ENCODE measurements at regions not wholly inside any gene's neighbourhood (a gene's known extent, or its start where the extent isn't known, plus 50 kb on each side); places are given as distances from the start of the nearest gene placed in this dataset.

GRCh38 chr2:138435701-138436100, 65.9 kb upstream of the SPOPL start:
- Histone ChIP-seq H3K4me1 (ENCODE audit: insufficient read depth, low read length) (no peaks in the 10 kb centered on the region), H3K36me3 (ENCODE audit: insufficient read depth, low read depth, low read length) (no peaks in the 10 kb centered on the region), H3K27ac (ENCODE audit: low read length) (no peak overlapping the region), H3K27me3 (ENCODE audit: insufficient read depth, low read length) (no peaks in the 10 kb centered on the region), H3K4me3 (ENCODE audit: low read length) (no peak overlapping the region), H3K9me3 (ENCODE audit: insufficient read depth, low read depth, low read length) (no peaks in the 10 kb centered on the region), H3K9ac (ENCODE audit: low read depth, low read length) (no peak overlapping the region)

DNA sequence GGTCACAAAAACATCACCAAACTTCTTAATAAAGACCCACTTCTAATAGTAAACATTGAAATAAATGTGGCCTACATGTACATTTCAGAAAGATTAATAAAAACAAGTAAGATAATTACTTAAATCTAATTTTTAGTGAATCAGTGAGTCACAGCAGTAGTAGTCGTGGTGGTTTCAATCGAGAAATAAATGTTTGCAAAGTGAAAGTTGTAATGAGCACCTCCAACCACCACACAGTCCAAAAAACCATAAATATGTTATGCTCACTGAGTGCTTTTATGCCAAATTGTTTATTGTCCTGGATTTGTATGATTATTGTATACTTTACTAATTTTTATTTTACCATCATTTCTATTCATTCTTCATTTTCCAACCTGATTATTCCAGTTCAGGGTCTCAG, 61.8 kb upstream of the SPOPL start:
- Histone ChIP-seq H3K9me3 (ENCODE audit: insufficient read depth, low read depth, low read length) (no peaks in the 10 kb centered on the region), H3K4me1 (ENCODE audit: insufficient read depth, low read length) (no peaks in the 10 kb centered on the region), H3K27ac (ENCODE audit: low read length) (no peak overlapping the region), H3K27me3 (ENCODE audit: insufficient read depth, low read length) (no peaks in the 10 kb centered on the region), H3K4me3 (ENCODE audit: low read length) (no peak overlapping the region), H3K9ac (ENCODE audit: low read depth, low read length) (no peak overlapping the region), H3K36me3 (ENCODE audit: insufficient read depth, low read depth, low read length) (no peaks in the 10 kb centered on the region)

DNA sequence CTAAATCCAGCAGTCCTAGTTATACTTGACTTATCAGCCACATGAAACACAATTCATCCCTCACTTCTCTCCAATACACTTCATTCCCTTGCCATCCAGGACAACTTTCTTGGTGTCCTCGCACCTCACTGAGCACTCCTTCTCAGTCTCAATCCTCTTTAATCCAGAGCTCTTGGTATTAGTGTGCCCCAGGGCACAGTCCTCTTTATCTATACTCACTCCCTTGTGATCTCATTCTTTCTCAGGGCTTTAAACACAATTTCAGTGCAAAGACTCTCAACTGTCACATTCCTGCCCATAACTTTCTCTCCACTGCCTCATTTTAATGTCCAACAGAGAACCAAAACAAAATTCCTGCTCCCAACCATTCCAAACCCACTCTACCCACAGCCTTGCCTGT, 60.8 kb upstream of the SPOPL start:
- Histone ChIP-seq H3K36me3 (ENCODE audit: insufficient read depth, low read depth, low read length) (no peaks in the 10 kb centered on the region), H3K27me3 (ENCODE audit: insufficient read depth, low read length) (no peaks in the 10 kb centered on the region), H3K4me3 (ENCODE audit: low read length) (no peak overlapping the region), H3K9ac (ENCODE audit: low read depth, low read length) (no peak overlapping the region), H3K27ac (ENCODE audit: low read length) (no peak overlapping the region), H3K9me3 (ENCODE audit: insufficient read depth, low read depth, low read length) (no peaks in the 10 kb centered on the region), H3K4me1 (ENCODE audit: insufficient read depth, low read length) (no peaks in the 10 kb centered on the region)

GRCh38 chr2:138441916-138442315, 59.7 kb upstream of the SPOPL start:
- no peaks in the 10 kb centered on the region for H3K27me3 ChIP-seq (ENCODE audit: insufficient read depth, low read length)
- H3K27ac ChIP-seq (ENCODE audit: low read length), result no peak overlapping the region
- no peaks in the 10 kb centered on the region for H3K9me3 ChIP-seq (ENCODE audit: insufficient read depth, low read depth, low read length)
- no peak overlapping the region for H3K4me3 ChIP-seq (ENCODE audit: low read length)
- H3K36me3 ChIP-seq (ENCODE audit: insufficient read depth, low read depth, low read length), result no peaks in the 10 kb centered on the region
- H3K4me1 ChIP-seq (ENCODE audit: insufficient read depth, low read length), result no peaks in the 10 kb centered on the region
- no peak overlapping the region for H3K9ac ChIP-seq (ENCODE audit: low read depth, low read length)

GRCh38 chr2:138444411-138444810, 57.2 kb upstream of the SPOPL start:
- H3K9me3 ChIP-seq (ENCODE audit: insufficient read depth, low read depth, low read length), result no peaks in the 10 kb centered on the region
- no peak overlapping the region for H3K4me3 ChIP-seq (ENCODE audit: low read length)
- H3K4me1 ChIP-seq (ENCODE audit: insufficient read depth, low read length), result no peaks in the 10 kb centered on the region
- no peaks in the 10 kb centered on the region for H3K36me3 ChIP-seq (ENCODE audit: insufficient read depth, low read depth, low read length)
- no peaks in the 10 kb centered on the region for H3K27me3 ChIP-seq (ENCODE audit: insufficient read depth, low read length)
- H3K9ac ChIP-seq (ENCODE audit: low read depth, low read length), result no peak overlapping the region
- H3K27ac ChIP-seq (ENCODE audit: low read length), result no peak overlapping the region

DNA sequence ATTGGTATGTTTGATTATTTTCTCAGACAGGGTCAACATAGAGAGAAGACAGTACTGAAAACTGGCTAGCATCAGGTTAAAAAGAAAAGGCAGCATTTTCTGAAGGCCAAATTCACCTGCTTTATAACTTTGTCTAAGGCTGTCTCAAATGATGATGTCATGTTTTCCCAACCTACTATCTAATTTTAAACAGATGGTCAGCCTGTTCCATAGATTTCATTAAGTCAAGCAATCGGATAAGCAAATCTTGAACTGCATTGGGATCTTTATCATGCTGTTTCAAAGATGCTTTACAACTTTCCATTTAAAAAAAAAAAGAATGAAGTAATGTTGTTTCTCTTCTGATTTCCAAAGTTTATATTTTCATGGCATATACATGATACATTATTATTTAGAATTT, 56.3 kb upstream of the SPOPL start:
- Histone ChIP-seq H3K9me3 (ENCODE audit: insufficient read depth, low read depth, low read length) (no peaks in the 10 kb centered on the region), H3K36me3 (ENCODE audit: insufficient read depth, low read depth, low read length) (no peaks in the 10 kb centered on the region), H3K9ac (ENCODE audit: low read depth, low read length) (no peak overlapping the region), H3K27me3 (ENCODE audit: insufficient read depth, low read length) (no peaks in the 10 kb centered on the region), H3K4me3 (ENCODE audit: low read length) (no peak overlapping the region), H3K27ac (ENCODE audit: low read length) (no peak overlapping the region), H3K4me1 (ENCODE audit: insufficient read depth, low read length) (no peaks in the 10 kb centered on the region)

- no peak overlapping the region for H3K27ac ChIP-seq (ENCODE audit: low read length)
- H3K36me3 ChIP-seq (ENCODE audit: insufficient read depth, low read depth, low read length), result no peaks in the 10 kb centered on the region
- H3K4me3 ChIP-seq (ENCODE audit: low read length), result no peak overlapping the region
- H3K27me3 ChIP-seq (ENCODE audit: insufficient read depth, low read length), result no peaks in the 10 kb centered on the region
- H3K4me1 ChIP-seq (ENCODE audit: insufficient read depth, low read length), result no peaks in the 10 kb centered on the region
- no peaks in the 10 kb centered on the region for H3K9me3 ChIP-seq (ENCODE audit: insufficient read depth, low read depth, low read length)
- H3K9ac ChIP-seq (ENCODE audit: low read depth, low read length), result no peak overlapping the region
These were observed 55.5 kb upstream of the SPOPL start for GRCh38 chr2:138446043-138446442.

DNA sequence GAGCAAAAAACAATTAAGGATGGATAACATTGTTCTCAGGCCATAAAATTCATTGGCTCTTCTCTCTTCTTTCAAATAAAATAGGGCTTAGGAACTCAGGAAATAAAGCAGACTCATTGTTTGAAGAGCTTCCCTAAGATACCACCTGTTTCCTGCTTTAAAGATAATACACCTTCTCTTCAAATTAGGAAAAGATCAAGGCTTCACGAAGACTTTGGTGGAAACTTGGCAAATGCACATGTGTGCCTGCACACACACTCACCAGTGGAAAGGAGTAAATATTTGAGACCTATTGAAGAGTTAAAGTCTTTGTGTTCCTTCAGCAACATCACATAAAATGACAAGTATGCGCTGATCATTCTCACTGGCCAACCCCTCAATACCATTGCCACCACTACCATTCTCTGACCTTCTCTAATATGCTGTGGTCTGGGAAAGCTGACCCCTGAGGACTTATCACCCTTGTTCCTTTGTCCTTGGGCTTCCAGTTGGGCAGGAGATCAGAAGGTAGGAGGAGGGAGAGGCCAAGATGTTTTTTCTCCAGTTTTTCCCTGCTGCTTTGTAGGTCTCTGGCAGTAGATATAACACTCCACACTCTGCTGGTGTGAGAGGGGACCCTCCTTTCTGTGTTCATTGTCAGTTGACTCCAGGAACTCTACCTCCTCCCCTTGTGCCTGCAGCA, 53.5 kb upstream of the SPOPL start:
- no peak overlapping the region for H3K4me3 ChIP-seq (ENCODE audit: low read length)
- H3K4me1 ChIP-seq (ENCODE audit: insufficient read depth, low read length), result no peaks in the 10 kb centered on the region
- no peaks in the 10 kb centered on the region for H3K36me3 ChIP-seq (ENCODE audit: insufficient read depth, low read depth, low read length)
- H3K27ac ChIP-seq (ENCODE audit: low read length), result no peak overlapping the region
- no peaks in the 10 kb centered on the region for H3K27me3 ChIP-seq (ENCODE audit: insufficient read depth, low read length)
- no peak overlapping the region for H3K9ac ChIP-seq (ENCODE audit: low read depth, low read length)
- H3K9me3 ChIP-seq (ENCODE audit: insufficient read depth, low read depth, low read length), result no peaks in the 10 kb centered on the region
